Astrocyte (in vitro differentiated cells and primary cell): ENCODE measurements at regions not wholly inside any gene's neighbourhood (a gene's known extent, or its start where the extent isn't known, plus 50 kb on each side); places are given as distances from the start of the nearest gene placed in this dataset.
"Not testable (repeated sequence)": the region's sequence is repeated elsewhere in the genome, so short reads cannot be mapped to it uniquely, and the experiment has no call there.

Experiments
- DNase-seq: peaks from one replicate; pipeline ENCODE4 v3.0.0-alpha.2; 2010; ENCODE audit warnings: low read depth
- FAIRE-seq: peaks from 2 replicates; lab custom pipeline; 2011; peaks lifted over from hg19 to GRCh38; lab: Jason Lieb, UNC
- H2AFZ ChIP-seq: 2 replicates; pipeline ENCODE4 v1.6.0; 2012; ENCODE audit warnings: low read depth, low read length, inconsistent platforms
- H3K27ac ChIP-seq: 2 replicates; pipeline ENCODE4 v1.5.1; 2011; ENCODE audit warnings: low read depth, low read length, inconsistent platforms
- H3K27me3 ChIP-seq: 2 replicates; pipeline ENCODE4 v1.6.0; 2011; ENCODE audit warnings: low read length, inconsistent platforms; ENCODE audit not compliant: insufficient read depth
- H3K36me3 ChIP-seq: 2 replicates; pipeline ENCODE4 v1.5.1; 2011; ENCODE audit warnings: low read length, inconsistent platforms; ENCODE audit not compliant: insufficient read depth
- H3K4me1 ChIP-seq: 2 replicates; pipeline ENCODE4 v1.5.1; 2011; ENCODE audit warnings: low read length, inconsistent platforms; ENCODE audit not compliant: insufficient read depth
- H3K4me2 ChIP-seq: 2 replicates; pipeline ENCODE4 v1.6.0; 2012; ENCODE audit warnings: low read length, inconsistent platforms
- H3K4me3 ChIP-seq: 2 replicates; pipeline ENCODE4 v1.5.1; 2011; ENCODE audit warnings: low read depth, mild to moderate bottlenecking, low read length, inconsistent platforms; ENCODE audit not compliant: insufficient read depth
- H3K79me2 ChIP-seq: 2 replicates; pipeline ENCODE4 v1.6.0; 2012; ENCODE audit warnings: mild to moderate bottlenecking, low read length, inconsistent platforms; ENCODE audit not compliant: insufficient read depth
- H3K9ac ChIP-seq: 2 replicates; pipeline ENCODE4 v1.6.0; 2012; ENCODE audit warnings: mild to moderate bottlenecking, low read length, inconsistent platforms
- H3K9me3 ChIP-seq: 2 replicates; pipeline ENCODE4 v1.5.1; 2012; ENCODE audit warnings: low read depth, mild to moderate bottlenecking, low read length, inconsistent platforms; ENCODE audit not compliant: insufficient read depth
- H4K20me1 ChIP-seq: 2 replicates; pipeline ENCODE4 v1.6.0; 2012; ENCODE audit warnings: low read length, inconsistent platforms; ENCODE audit not compliant: insufficient read depth
- H3K27ac Mint-ChIP-seq: one replicate; pipeline ENCODE4 v1.8.0; 2021; ENCODE audit warnings: mild to moderate bottlenecking, mixed read lengths; ENCODE audit not compliant: unreplicated experiment
- H3K27me3 Mint-ChIP-seq: one replicate; pipeline ENCODE4 v1.8.0; 2021; ENCODE audit warnings: low read depth, mixed read lengths; ENCODE audit not compliant: unreplicated experiment
- H3K36me3 Mint-ChIP-seq: one replicate; pipeline ENCODE4 v1.8.0; 2021; ENCODE audit warnings: low read depth, mixed read lengths; ENCODE audit not compliant: unreplicated experiment
- H3K4me1 Mint-ChIP-seq: one replicate; pipeline ENCODE4 v1.8.0; 2021; ENCODE audit warnings: low read depth, mixed read lengths; ENCODE audit not compliant: unreplicated experiment
- H3K4me3 Mint-ChIP-seq: one replicate; pipeline ENCODE4 v1.8.0; 2021; ENCODE audit warnings: mild to moderate bottlenecking, moderate library complexity, mixed read lengths; ENCODE audit not compliant: unreplicated experiment
- H3K9me3 Mint-ChIP-seq: one replicate; pipeline ENCODE4 v1.8.0; 2021; ENCODE audit warnings: mild to moderate bottlenecking, mixed read lengths; ENCODE audit not compliant: unreplicated experiment
- EZH2 ChIP-seq: IDR thresholded peaks from 2 replicates; pipeline ENCODE4 v1.6.1; 2012; ENCODE audit warnings: mild to moderate bottlenecking, low read length, inconsistent platforms; ENCODE audit not compliant: insufficient read depth
- TF ChIP-seq, protein P1 (sequence below): IDR thresholded peaks from 2 replicates; pipeline ENCODE4 v1.5.1; 2011; ENCODE audit warnings: low read depth, mild to moderate bottlenecking, inconsistent platforms, low read length, moderate library complexity; ENCODE audit not compliant: insufficient read depth

DNA sequence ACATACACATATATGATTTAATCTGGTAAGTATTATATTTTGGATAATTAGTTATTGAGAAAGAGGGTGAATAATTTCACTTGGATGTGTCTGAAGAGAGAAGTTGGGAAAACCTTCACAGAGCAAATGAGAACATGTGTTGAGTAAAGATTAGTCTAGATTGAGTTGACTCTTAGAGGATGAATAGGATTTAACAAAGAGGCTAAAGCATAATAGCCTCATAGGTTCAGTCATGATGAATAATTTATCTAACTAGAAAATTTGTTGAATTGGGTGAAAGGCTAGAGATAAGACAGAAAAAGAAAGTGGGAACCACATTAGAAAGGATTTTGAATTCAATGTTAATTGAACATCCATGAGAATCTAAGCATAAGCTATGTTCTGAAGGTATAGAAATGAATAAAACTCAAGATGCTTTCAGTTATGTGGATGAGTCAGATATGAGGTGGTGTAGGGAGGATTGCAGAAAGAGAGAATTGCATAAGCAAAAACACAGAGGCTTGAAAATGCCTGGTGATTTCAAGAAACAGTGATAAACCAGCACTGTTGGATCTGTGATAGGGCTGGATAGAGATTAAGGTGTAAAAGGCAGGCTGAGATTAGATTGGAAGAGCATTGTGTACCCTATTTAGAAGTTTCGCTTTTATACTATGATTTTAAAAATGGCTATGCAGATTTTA, 207.6 kb upstream of the NR3C2 start:
- Mint-ChIP-seq H3K27ac (no peak overlapping the region), H3K9me3 (no peaks in the 10 kb centered on the region), H3K27me3 (no peaks in the 10 kb centered on the region), H3K4me3 (no peak overlapping the region), H3K4me1 (peaks cover 12% of the 10 kb centered on the region), H3K36me3 (no peaks in the 10 kb centered on the region)
- Histone ChIP-seq H3K36me3 (no peaks in the 10 kb centered on the region), H4K20me1 (no peaks in the 10 kb centered on the region), H2AFZ (no peak overlapping the region), H3K4me3 (no peak overlapping the region), H3K79me2 (no peaks in the 10 kb centered on the region), H3K27me3 (no peaks in the 10 kb centered on the region), H3K27ac (no peak overlapping the region), H3K9ac (no peak overlapping the region), H3K4me2 (no peak overlapping the region), H3K4me1 (no peaks in the 10 kb centered on the region), H3K9me3 (no peaks in the 10 kb centered on the region)
- DNase-seq (peak; percentile 2), FAIRE-seq (no peak)
- TF ChIP-seq, protein P1, sequence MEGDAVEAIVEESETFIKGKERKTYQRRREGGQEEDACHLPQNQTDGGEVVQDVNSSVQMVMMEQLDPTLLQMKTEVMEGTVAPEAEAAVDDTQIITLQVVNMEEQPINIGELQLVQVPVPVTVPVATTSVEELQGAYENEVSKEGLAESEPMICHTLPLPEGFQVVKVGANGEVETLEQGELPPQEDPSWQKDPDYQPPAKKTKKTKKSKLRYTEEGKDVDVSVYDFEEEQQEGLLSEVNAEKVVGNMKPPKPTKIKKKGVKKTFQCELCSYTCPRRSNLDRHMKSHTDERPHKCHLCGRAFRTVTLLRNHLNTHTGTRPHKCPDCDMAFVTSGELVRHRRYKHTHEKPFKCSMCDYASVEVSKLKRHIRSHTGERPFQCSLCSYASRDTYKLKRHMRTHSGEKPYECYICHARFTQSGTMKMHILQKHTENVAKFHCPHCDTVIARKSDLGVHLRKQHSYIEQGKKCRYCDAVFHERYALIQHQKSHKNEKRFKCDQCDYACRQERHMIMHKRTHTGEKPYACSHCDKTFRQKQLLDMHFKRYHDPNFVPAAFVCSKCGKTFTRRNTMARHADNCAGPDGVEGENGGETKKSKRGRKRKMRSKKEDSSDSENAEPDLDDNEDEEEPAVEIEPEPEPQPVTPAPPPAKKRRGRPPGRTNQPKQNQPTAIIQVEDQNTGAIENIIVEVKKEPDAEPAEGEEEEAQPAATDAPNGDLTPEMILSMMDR: no peak

DNA sequence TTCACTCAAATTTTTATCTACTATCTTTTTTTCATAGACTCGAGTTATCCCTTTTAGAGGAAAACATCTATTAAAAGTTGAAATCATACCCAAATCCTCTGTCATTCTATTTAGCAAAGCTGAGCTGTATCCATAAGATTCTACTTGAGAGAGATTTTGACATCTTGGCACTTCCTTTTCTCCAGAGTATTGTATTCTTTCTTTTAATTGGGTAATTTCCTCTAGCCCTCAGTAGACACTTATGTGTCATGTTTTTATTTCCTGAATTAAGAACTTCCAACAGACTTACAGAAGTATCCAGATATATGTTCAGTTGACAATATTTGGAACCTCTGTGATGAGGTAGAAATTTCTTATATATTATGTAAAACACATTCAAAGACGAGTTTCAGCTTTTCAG, 201.6 kb upstream of the NR3C2 start:
- DNase-seq (no peak), FAIRE-seq (no peak)
- no peaks in the 10 kb centered on the region for H3K4me1 ChIP-seq
- H3K4me3 Mint-ChIP-seq: no peak overlapping the region
- no peak overlapping the region for H3K27ac Mint-ChIP-seq
- H3K27me3 Mint-ChIP-seq: no peaks in the 10 kb centered on the region
- no peaks in the 10 kb centered on the region for H3K9me3 ChIP-seq
- no peaks in the 10 kb centered on the region for H4K20me1 ChIP-seq
- no peak overlapping the region for H2AFZ ChIP-seq
- no peak for TF ChIP-seq EZH2
- TF ChIP-seq, protein P1: no peak
- H3K27me3 ChIP-seq: no peaks in the 10 kb centered on the region
- no peak overlapping the region for H3K27ac ChIP-seq
- no peak overlapping the region for H3K4me3 ChIP-seq
- no peak overlapping the region for H3K9ac ChIP-seq
- peaks cover 4% of the 10 kb centered on the region for H3K4me1 Mint-ChIP-seq
- no peaks in the 10 kb centered on the region for H3K79me2 ChIP-seq
- no peaks in the 10 kb centered on the region for H3K36me3 Mint-ChIP-seq
- no peaks in the 10 kb centered on the region for H3K36me3 ChIP-seq
- no peak overlapping the region for H3K4me2 ChIP-seq
- H3K9me3 Mint-ChIP-seq: peaks cover under 1% of the 10 kb centered on the region

DNA sequence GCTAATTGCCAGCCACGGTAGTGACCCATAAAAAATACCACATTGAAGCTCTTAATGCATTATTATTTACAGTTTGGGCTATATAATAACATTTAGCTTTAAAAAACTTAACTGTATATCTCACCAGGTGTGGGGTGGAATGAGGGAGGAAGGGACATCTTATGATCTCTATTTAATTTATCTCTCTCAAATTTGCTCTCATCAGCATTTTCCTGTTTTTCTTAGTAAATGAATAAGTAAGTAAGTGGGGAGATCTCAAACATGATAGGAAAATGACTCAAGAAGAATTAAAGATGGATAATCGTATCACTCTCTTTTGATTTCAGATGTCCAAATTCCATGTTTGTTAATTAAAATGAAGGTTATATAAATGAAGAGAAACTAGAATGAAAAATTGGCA, 200.7 kb upstream of the NR3C2 start:
- no peak overlapping the region for H3K27ac Mint-ChIP-seq
- no peaks in the 10 kb centered on the region for H3K27me3 Mint-ChIP-seq

DNA sequence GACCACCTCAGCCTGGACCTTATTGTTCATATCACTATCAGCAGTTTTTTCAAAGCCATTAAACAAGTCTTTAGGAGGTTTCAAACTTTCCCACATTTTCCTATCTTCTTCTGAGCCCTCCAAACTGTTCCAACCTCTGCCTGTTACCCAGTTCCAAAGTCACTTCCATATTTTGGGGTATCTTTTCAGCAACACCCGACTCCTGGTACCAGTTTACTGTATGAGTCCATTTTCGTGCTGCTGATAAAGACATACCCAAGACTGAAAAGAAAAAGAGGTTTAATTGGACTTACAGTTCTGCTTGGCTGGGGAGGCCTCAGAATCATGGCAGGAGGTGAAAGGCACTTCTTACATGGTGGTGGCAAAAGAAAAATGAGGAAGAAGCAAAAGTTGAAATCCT, 195.9 kb upstream of the NR3C2 start:
- H3K9me3 ChIP-seq, H3K36me3 Mint-ChIP-seq, H3K9ac ChIP-seq, H3K27ac ChIP-seq, FAIRE-seq, DNase-seq, H3K4me1 ChIP-seq, H3K79me2 ChIP-seq, H3K27ac Mint-ChIP-seq, H2AFZ ChIP-seq, H3K27me3 Mint-ChIP-seq, H3K4me3 ChIP-seq, H3K36me3 ChIP-seq, H3K27me3 ChIP-seq, H4K20me1 ChIP-seq, H3K4me3 Mint-ChIP-seq, H3K4me2 ChIP-seq: not testable (repeated sequence)
- Mint-ChIP-seq H3K9me3 (peaks cover 25% of the 10 kb centered on the region), H3K4me1 (peaks cover 12% of the 10 kb centered on the region)

More for the DNA sequence above, 200.7 kb upstream of the NR3C2 start:
- Mint-ChIP-seq H3K9me3 (peaks cover 8% of the 10 kb centered on the region), H3K36me3 (no peaks in the 10 kb centered on the region), H3K4me1 (no peaks in the 10 kb centered on the region), H3K4me3 (no peak overlapping the region)
- FAIRE-seq: no peak
- H3K4me1 ChIP-seq: no peaks in the 10 kb centered on the region
- H2AFZ ChIP-seq: no peak overlapping the region
- H4K20me1 ChIP-seq: no peaks in the 10 kb centered on the region
- H3K27me3 ChIP-seq: no peaks in the 10 kb centered on the region
- no peak for DNase-seq
- no peaks in the 10 kb centered on the region for H3K79me2 ChIP-seq
- no peak overlapping the region for H3K27ac ChIP-seq
- H3K9ac ChIP-seq: no peak overlapping the region
- H3K4me3 ChIP-seq: no peak overlapping the region
- H3K9me3 ChIP-seq: no peaks in the 10 kb centered on the region
- no peak overlapping the region for H3K4me2 ChIP-seq
- H3K36me3 ChIP-seq: no peaks in the 10 kb centered on the region
- TF ChIP-seq, protein P1: no peak
- no peak for TF ChIP-seq EZH2
